IMR-90 (cell line): ENCODE measurements at regions not wholly inside any gene's neighbourhood (a gene's known extent, or its start where the extent isn't known, plus 50 kb on each side); places are given as distances from the start of the nearest gene placed in this dataset.

Experiments used
- BHLHE40 ChIP-seq: fragments of 150-350 bp; IDR thresholded peaks from 2 replicates; pipeline ENCODE4 v1.6.1; 2016; ENCODE audit warnings: mild to moderate bottlenecking, low read depth, low read length
- FOS ChIP-seq: fragments of 150-350 bp; IDR thresholded peaks from 2 replicates; pipeline ENCODE4 v1.6.1; 2016; ENCODE audit warnings: low read depth, low read length
- MAFK ChIP-seq: IDR thresholded peaks from 2 replicates; pipeline ENCODE4 v1.6.1; 2012; ENCODE audit warnings: low read depth, low read length, improper control_type of control experiment
- MXI1 ChIP-seq: IDR thresholded peaks from 2 replicates; pipeline ENCODE4 v1.6.1; 2012; ENCODE audit warnings: low read depth, mild to moderate bottlenecking, low read length, moderate library complexity, borderline replicate concordance
- POLR2A ChIP-seq: IDR thresholded peaks from 2 replicates; pipeline ENCODE4 v1.6.1; 2012; ENCODE audit warnings: mild to moderate bottlenecking, low read depth, low read length
- RAD21 ChIP-seq: IDR thresholded peaks from 2 replicates; pipeline ENCODE4 v1.6.1; 2012; ENCODE audit warnings: low read length, improper control_type of control experiment
- RCOR1 ChIP-seq: IDR thresholded peaks from 2 replicates; pipeline ENCODE4 v1.6.1; 2012; ENCODE audit warnings: mild to moderate bottlenecking, low read length, improper control_type of control experiment; ENCODE audit not compliant: insufficient replicate concordance
- RFX5 ChIP-seq: IDR thresholded peaks from 2 replicates; pipeline ENCODE4 v1.8.0; 2012; ENCODE audit warnings: low read depth, mild to moderate bottlenecking, low read length, moderate library complexity
- SMC3 ChIP-seq: fragments of 150-350 bp; IDR thresholded peaks from 2 replicates; pipeline ENCODE4 v1.6.1; 2016; ENCODE audit warnings: low read depth, mild to moderate bottlenecking, antibody characterized with exemption, low read length, moderate library complexity
- TF ChIP-seq, protein P1 (sequence below): conservative IDR thresholded peaks from 2 replicates; pipeline ENCODE4 v1.5.1; 2012; ENCODE audit warnings: mild to moderate bottlenecking, low read depth, low read length, improper control_type of control experiment

DNA sequence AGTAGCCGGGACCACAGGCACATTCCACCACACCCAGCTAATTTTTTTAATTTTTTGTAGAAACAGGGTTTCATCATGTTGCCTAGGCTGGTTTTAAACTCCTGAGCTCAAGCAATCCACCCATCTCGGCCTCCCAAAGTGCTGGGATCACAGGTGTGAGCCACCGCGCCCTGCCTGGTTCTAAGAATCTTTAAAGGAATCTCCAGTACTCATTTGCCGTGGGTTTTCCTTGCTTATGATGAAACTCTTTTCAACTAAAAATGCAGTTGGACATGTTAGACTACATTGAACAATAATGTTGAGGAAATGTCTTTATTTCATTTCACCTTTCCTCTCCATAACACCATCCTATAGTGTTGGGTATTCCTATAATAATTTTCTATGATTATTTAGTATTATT, 121.6 kb downstream of the ZNF281 start:
- TF ChIP-seq POLR2A (no peak), MAFK (no peak), RAD21 (no peak), BHLHE40 (no peak), RCOR1 (no peak), SMC3 (no peak), RFX5 (no peak), MXI1 (no peak), FOS (no peak)
- TF ChIP-seq, protein P1, sequence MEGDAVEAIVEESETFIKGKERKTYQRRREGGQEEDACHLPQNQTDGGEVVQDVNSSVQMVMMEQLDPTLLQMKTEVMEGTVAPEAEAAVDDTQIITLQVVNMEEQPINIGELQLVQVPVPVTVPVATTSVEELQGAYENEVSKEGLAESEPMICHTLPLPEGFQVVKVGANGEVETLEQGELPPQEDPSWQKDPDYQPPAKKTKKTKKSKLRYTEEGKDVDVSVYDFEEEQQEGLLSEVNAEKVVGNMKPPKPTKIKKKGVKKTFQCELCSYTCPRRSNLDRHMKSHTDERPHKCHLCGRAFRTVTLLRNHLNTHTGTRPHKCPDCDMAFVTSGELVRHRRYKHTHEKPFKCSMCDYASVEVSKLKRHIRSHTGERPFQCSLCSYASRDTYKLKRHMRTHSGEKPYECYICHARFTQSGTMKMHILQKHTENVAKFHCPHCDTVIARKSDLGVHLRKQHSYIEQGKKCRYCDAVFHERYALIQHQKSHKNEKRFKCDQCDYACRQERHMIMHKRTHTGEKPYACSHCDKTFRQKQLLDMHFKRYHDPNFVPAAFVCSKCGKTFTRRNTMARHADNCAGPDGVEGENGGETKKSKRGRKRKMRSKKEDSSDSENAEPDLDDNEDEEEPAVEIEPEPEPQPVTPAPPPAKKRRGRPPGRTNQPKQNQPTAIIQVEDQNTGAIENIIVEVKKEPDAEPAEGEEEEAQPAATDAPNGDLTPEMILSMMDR, result no peak
